ENCODE measurements at regions not wholly inside any gene's neighbourhood (a gene's known extent, or its start where the extent isn't known, plus 50 kb on each side); places are given as distances from the start of the nearest gene placed in this dataset.

DNA sequence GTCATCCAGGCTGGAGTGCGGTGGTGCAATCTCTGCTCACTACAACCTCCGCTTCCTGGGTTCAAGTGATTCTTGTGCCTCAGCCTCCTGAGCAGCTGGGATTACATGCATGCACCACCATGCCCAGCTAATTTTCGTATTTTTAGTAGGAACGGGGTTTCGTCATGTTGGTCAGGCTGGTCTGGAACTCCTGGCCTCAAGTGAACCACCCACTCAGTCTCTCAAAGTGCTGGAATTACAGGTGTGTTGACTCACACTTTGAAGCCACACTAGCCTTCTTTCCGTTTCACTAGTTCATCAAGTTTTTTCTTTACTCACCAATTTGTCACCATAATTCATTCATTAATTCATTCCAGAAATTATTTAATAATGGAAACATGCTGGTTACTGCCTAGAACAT lies 298.4 kb upstream of the MTNR1B start:
- TF ChIP-seq POLR2A (IDR thresholded peaks at IDR 0.05; ENCODE audit: low read length), result no peak
- TF ChIP-seq MYC (IDR thresholded peaks at IDR 0.05; ENCODE audit: borderline replicate concordance, low read length), result no peak
- no peak for TF ChIP-seq RAD21 (conservative IDR thresholded peaks at IDR 0.05 in 1 of 2, IDR thresholded peaks at IDR 0.05 in 1 of 2)
